ENCODE measurements at regions not wholly inside any gene's neighbourhood (a gene's known extent, or its start where the extent isn't known, plus 50 kb on each side); places are given as distances from the start of the nearest gene placed in this dataset.

- Histone ChIP-seq H3K9ac (ENCODE audit: low read length) (no peak overlapping the region), H3K27ac (ENCODE audit: low read length in 2 of 2) (no peak overlapping the region), H3K4me3 (ENCODE audit: control extremely low read depth in 1 of 5, extremely low read depth in 1 of 5, insufficient read depth in 1 of 5, low read depth in 2 of 5, low read length in 4 of 5) (no peak overlapping the region), H4K20me1 (ENCODE audit: control insufficient read depth, insufficient read depth, low read length, poor library complexity, severe bottlenecking) (no peaks in the 10 kb centered on the region), H3K79me2 (ENCODE audit: control insufficient read depth, insufficient read depth, low read length) (no peaks in the 10 kb centered on the region), H3K4me2 (replicated peaks; ENCODE audit: low read depth, low read length, poor library complexity, severe bottlenecking) (no peak overlapping the region), H3K9me3 (ENCODE audit: control extremely low read depth in 1 of 3, control insufficient read depth in 2 of 3, insufficient read depth in 1 of 3, low read length in 2 of 3) (no peaks in the 10 kb centered on the region), H3K4me1 (ENCODE audit: control insufficient read depth in 2 of 2, insufficient read depth in 2 of 2, low read length in 2 of 2) (no peaks in the 10 kb centered on the region), H3K27me3 (replicated peaks in 1 of 4; ENCODE audit: control extremely low read depth in 1 of 4, control insufficient read depth in 3 of 4, insufficient read depth in 4 of 4, low read length in 3 of 4) (no peaks in the 10 kb centered on the region), H3K36me3 (replicated peaks in 1 of 2; ENCODE audit: control extremely low read depth in 1 of 2, control insufficient read depth in 1 of 2, extremely low read depth in 1 of 2, insufficient read depth in 2 of 2, low read length in 1 of 2) (no peaks in the 10 kb centered on the region), H2AFZ (ENCODE audit: insufficient read depth, low read depth, low read length, poor library complexity, severe bottlenecking) (no peak overlapping the region)
- DNase-seq (no peak), ATAC-seq (ENCODE audit: low read depth) (no peak)
- H3K4me1 Mint-ChIP-seq = no peaks in the 10 kb centered on the region
- CTCF ChIA-PET = no interaction called here
- POLR2A ChIA-PET = no interaction called here
- intact Hi-C loops (cut with micrococcal nuclease) = no loop called here
- H3K9me3 Mint-ChIP-seq (ENCODE audit: insufficient read depth) = no peaks in the 10 kb centered on the region
- H3K27ac Mint-ChIP-seq = no peak overlapping the region
- no peak overlapping the region for H3K4me3 Mint-ChIP-seq
- no CpG with 5 or more reads among the region's 2 CpGs for WGBS (ENCODE audit: insufficient coverage)
- TF ChIP-seq CTCF (IDR thresholded peaks at IDR 0.05) (no peak), EZH2 (IDR thresholded peaks at IDR 0.05; ENCODE audit: borderline replicate concordance, insufficient read depth, low read depth, low read length, poor library complexity, severe bottlenecking) (no peak)
- H3K27me3 Mint-ChIP-seq = no peaks in the 10 kb centered on the region
These were observed 155.8 kb downstream of the IL15 start for GRCh38 chr4:141792164-141792563.

GRCh38 chr4:141797966-141798365 lies 161.6 kb downstream of the IL15 start:
- DNase-seq = no peak
- 100% methylated on average over 2 of the region's 2 CpGs for WGBS (ENCODE audit: insufficient coverage)
- Histone ChIP-seq H3K4me1 (ENCODE audit: control insufficient read depth in 2 of 2, insufficient read depth in 2 of 2, low read length in 2 of 2) (no peaks in the 10 kb centered on the region), H2AFZ (ENCODE audit: insufficient read depth, low read depth, low read length, poor library complexity, severe bottlenecking) (no peak overlapping the region), H3K9ac (ENCODE audit: low read length) (no peak overlapping the region), H3K4me2 (replicated peaks; ENCODE audit: low read depth, low read length, poor library complexity, severe bottlenecking) (no peak overlapping the region), H3K79me2 (ENCODE audit: control insufficient read depth, insufficient read depth, low read length) (no peaks in the 10 kb centered on the region), H3K36me3 (replicated peaks in 1 of 2; ENCODE audit: control extremely low read depth in 1 of 2, control insufficient read depth in 1 of 2, extremely low read depth in 1 of 2, insufficient read depth in 2 of 2, low read length in 1 of 2) (no peaks in the 10 kb centered on the region), H4K20me1 (ENCODE audit: control insufficient read depth, insufficient read depth, low read length, poor library complexity, severe bottlenecking) (no peaks in the 10 kb centered on the region), H3K9me3 (ENCODE audit: control extremely low read depth in 1 of 3, control insufficient read depth in 2 of 3, insufficient read depth in 1 of 3, low read length in 2 of 3) (no peaks in the 10 kb centered on the region), H3K27me3 (replicated peaks in 1 of 4; ENCODE audit: control extremely low read depth in 1 of 4, control insufficient read depth in 3 of 4, insufficient read depth in 4 of 4, low read length in 3 of 4) (no peaks in the 10 kb centered on the region), H3K4me3 (ENCODE audit: control extremely low read depth in 1 of 5, extremely low read depth in 1 of 5, insufficient read depth in 1 of 5, low read depth in 2 of 5, low read length in 4 of 5) (no peak overlapping the region), H3K27ac (ENCODE audit: low read length in 2 of 2) (no peak overlapping the region)
- POLR2A ChIA-PET = no interaction called here
- Mint-ChIP-seq H3K4me1 (no peaks in the 10 kb centered on the region), H3K9me3 (ENCODE audit: insufficient read depth) (no peaks in the 10 kb centered on the region), H3K4me3 (no peak overlapping the region), H3K27me3 (no peaks in the 10 kb centered on the region), H3K27ac (no peak overlapping the region)
- TF ChIP-seq CTCF (IDR thresholded peaks at IDR 0.05) (no peak), EZH2 (IDR thresholded peaks at IDR 0.05; ENCODE audit: borderline replicate concordance, insufficient read depth, low read depth, low read length, poor library complexity, severe bottlenecking) (no peak)
- intact Hi-C loops (cut with micrococcal nuclease) = no loop called here
- no peak for ATAC-seq (ENCODE audit: low read depth)
- CTCF ChIA-PET = no interaction called here
